ENCODE measurements at regions not wholly inside any gene's neighbourhood (a gene's known extent, or its start where the extent isn't known, plus 50 kb on each side); places are given as distances from the start of the nearest gene placed in this dataset.

DNA sequence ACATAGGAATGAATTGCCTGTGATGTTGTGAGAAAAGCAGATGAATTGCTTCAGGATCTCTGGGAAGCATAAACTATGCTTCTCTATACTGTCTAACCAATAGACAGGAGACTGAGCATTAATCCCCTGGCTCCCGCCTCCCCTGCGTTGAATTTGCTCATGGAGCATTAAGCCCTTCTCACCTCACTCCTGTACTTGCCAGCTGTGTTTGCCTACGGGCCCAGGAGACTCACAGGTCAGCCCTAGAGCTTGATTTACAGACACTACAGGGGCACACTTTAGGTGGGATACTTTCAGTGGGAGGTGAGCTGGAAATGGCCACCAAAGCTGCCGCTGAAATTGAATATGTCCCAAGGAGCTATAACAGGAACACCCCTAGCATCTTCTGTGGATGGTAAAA lies 418.7 kb downstream of the CBLN4 start:
- H3K4me1 ChIP-seq = no peaks in the 10 kb centered on the region
- no peak overlapping the region for H3K4me3 ChIP-seq
- ATAC-seq = no peak
- intact Hi-C loops (cut with DNase I) = no loop called here
- H3K27ac ChIP-seq = no peak overlapping the region
- no peaks in the 10 kb centered on the region for H3K9me3 ChIP-seq
- H3K27me3 ChIP-seq = no peaks in the 10 kb centered on the region
- DNase-seq = no peak
- 72% methylated on average over 4 of the region's 4 CpGs for WGBS (ENCODE audit: insufficient coverage, low coverage, low lambda C conversion rate, missing lambda C conversion rate)
- TF ChIP-seq POLR2A (IDR thresholded peaks at IDR 0.05) = no peak
- TF ChIP-seq, protein P1, sequence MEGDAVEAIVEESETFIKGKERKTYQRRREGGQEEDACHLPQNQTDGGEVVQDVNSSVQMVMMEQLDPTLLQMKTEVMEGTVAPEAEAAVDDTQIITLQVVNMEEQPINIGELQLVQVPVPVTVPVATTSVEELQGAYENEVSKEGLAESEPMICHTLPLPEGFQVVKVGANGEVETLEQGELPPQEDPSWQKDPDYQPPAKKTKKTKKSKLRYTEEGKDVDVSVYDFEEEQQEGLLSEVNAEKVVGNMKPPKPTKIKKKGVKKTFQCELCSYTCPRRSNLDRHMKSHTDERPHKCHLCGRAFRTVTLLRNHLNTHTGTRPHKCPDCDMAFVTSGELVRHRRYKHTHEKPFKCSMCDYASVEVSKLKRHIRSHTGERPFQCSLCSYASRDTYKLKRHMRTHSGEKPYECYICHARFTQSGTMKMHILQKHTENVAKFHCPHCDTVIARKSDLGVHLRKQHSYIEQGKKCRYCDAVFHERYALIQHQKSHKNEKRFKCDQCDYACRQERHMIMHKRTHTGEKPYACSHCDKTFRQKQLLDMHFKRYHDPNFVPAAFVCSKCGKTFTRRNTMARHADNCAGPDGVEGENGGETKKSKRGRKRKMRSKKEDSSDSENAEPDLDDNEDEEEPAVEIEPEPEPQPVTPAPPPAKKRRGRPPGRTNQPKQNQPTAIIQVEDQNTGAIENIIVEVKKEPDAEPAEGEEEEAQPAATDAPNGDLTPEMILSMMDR (IDR thresholded peaks at IDR 0.05) = no peak
- H3K36me3 ChIP-seq = no peaks in the 10 kb centered on the region

DNA sequence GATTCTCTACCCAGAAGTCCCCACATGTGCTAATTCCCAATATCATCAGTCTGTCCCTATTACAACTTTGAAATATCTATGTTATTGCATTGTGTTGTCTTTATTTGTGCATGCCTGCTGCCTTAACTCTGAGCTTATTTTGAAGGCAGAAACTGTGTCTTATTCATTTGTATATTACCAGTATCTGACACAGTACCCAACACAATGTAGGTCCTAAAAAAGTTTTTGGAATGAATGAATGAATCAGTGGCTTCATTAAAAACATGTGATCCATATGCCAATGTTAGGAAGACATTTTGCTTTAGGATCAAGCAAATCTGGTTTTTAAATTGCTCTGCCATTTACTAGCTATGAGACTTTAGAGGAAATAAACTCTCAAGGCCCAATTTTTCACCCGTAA lies 420.4 kb downstream of the CBLN4 start:
- Histone ChIP-seq H3K4me3 (no peak overlapping the region), H3K36me3 (no peaks in the 10 kb centered on the region), H3K27ac (no peak overlapping the region), H3K27me3 (no peaks in the 10 kb centered on the region), H3K4me1 (no peaks in the 10 kb centered on the region), H3K9me3 (no peaks in the 10 kb centered on the region)
- ATAC-seq (no peak), DNase-seq (no peak)
- intact Hi-C loops (cut with DNase I) = no loop called here
- 64% methylated on average over 1 of the region's 1 CpG for WGBS (ENCODE audit: insufficient coverage, low coverage, low lambda C conversion rate, missing lambda C conversion rate)
- TF ChIP-seq, protein P1 (IDR thresholded peaks at IDR 0.05) = no peak
- no peak for TF ChIP-seq POLR2A (IDR thresholded peaks at IDR 0.05)

DNA sequence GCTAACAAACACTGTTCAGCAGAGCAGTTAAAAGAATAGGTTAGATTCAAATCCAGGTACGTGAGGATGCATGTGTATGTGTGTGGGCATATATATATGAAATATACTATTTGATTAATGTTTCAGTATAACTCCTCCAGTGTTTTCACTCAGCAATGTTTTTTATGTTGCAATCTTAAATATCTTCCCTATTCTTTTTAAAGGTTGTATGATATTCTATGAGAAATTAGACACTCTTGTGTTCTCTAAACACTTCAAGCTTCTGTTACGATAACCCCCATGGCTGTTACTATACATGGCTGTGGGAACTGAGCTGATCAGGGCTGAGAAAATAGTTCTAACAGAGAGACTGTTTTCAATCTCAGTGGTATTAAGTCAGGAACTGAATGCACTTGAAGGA lies 421.0 kb downstream of the CBLN4 start:
- no peaks in the 10 kb centered on the region for H3K27me3 ChIP-seq
- no peak overlapping the region for H3K4me3 ChIP-seq
- intact Hi-C loops (cut with DNase I) = no loop called here
- ATAC-seq (no peak), DNase-seq (no peak)
- H3K9me3 ChIP-seq = no peaks in the 10 kb centered on the region
- H3K4me1 ChIP-seq = no peaks in the 10 kb centered on the region
- 62% methylated on average over 2 of the region's 2 CpGs for WGBS (ENCODE audit: insufficient coverage, low coverage, low lambda C conversion rate, missing lambda C conversion rate)
- H3K36me3 ChIP-seq = no peaks in the 10 kb centered on the region
- no peak overlapping the region for H3K27ac ChIP-seq
- TF ChIP-seq, protein P1 (IDR thresholded peaks at IDR 0.05) = no peak
- TF ChIP-seq POLR2A (IDR thresholded peaks at IDR 0.05) = no peak

DNA sequence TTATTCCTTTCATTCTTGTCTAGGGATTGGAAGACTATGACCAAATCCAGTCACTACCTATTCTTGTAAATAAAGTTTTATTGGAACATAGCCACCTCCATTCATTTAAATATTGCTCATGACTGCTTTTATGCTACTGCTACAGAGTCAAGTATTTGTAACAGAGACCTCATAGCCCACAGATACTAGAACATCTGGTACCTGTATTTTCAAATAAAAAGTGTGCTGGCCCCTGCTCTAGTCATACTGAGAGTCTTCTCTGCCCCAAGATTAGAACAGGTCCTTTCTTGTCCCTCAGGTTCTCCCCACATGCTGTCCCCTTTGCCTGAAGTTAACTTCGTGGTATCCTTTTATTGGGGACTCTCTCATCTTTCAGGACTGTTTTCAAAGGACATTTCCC lies 422.3 kb downstream of the CBLN4 start:
- TF ChIP-seq, protein P1 (IDR thresholded peaks at IDR 0.05) = no peak
- TF ChIP-seq POLR2A (IDR thresholded peaks at IDR 0.05) = no peak
- no peak for DNase-seq
- ATAC-seq = no peak
- no peak overlapping the region for H3K4me3 ChIP-seq
- no peaks in the 10 kb centered on the region for H3K9me3 ChIP-seq
- H3K36me3 ChIP-seq = no peaks in the 10 kb centered on the region
- no peaks in the 10 kb centered on the region for H3K4me1 ChIP-seq
- H3K27me3 ChIP-seq = no peaks in the 10 kb centered on the region
- intact Hi-C loops (cut with DNase I) = no loop called here
- 75% methylated on average over 1 of the region's 1 CpG for WGBS (ENCODE audit: insufficient coverage, low coverage, low lambda C conversion rate, missing lambda C conversion rate)
- no peak overlapping the region for H3K27ac ChIP-seq

DNA sequence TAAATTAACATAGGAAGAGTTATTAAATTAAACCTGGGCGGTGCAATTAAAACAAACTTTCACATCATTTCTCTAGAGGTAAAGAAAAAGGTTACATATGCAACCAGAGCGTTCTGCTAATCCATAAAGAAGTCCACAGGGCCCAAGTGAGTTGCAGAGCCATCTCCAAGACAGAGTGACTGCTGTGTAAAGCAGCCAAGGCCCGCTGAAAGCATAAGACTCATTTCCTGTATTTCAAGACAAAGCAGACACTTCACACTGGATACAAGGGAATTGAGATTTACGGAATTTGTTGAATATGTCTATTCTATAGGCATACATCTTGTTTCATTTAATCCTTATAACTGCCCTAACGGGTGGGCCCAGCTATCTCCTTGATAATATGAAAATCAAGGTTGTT lies 422.8 kb downstream of the CBLN4 start:
- Histone ChIP-seq H3K27ac (no peak overlapping the region), H3K4me1 (no peaks in the 10 kb centered on the region), H3K36me3 (no peaks in the 10 kb centered on the region), H3K27me3 (no peaks in the 10 kb centered on the region), H3K4me3 (no peak overlapping the region), H3K9me3 (no peaks in the 10 kb centered on the region)
- 78% methylated on average over 5 of the region's 5 CpGs for WGBS (ENCODE audit: insufficient coverage, low coverage, low lambda C conversion rate, missing lambda C conversion rate)
- TF ChIP-seq, protein P1 (IDR thresholded peaks at IDR 0.05) = no peak
- no peak for TF ChIP-seq POLR2A (IDR thresholded peaks at IDR 0.05)
- intact Hi-C loops (cut with DNase I) = no loop called here
- DNase-seq (no peak), ATAC-seq (no peak)
